Neural progenitor cell (in vitro differentiated cells): ENCODE measurements at regions not wholly inside any gene's neighbourhood (a gene's known extent, or its start where the extent isn't known, plus 50 kb on each side); places are given as distances from the start of the nearest gene placed in this dataset.

Experiments used
- DNase-seq: peaks from one replicate; pipeline ENCODE4 v3.0.0-alpha.2; 2016; ENCODE audit warnings: low spot score
- H2AFZ ChIP-seq: fragments of 200-600 bp; sonication (generic); replicated peaks from 2 replicates; pipeline ENCODE4 v1.6.1; 2016; ENCODE audit warnings: antibody characterized with exemption
- H3F3A ChIP-seq: fragments of 200-600 bp; sonication (generic); 2 replicates; pipeline ENCODE4 v1.6.1; 2016; ENCODE audit warnings: antibody characterized with exemption, low read depth
- H3K27ac ChIP-seq: fragments of 200-600 bp; sonication (generic); 2 replicates; pipeline ENCODE4 v1.5.1; 2016; ENCODE audit warnings: mild to moderate bottlenecking
- H3K27me3 ChIP-seq: fragments of 200-600 bp; sonication (generic); 2 replicates; pipeline ENCODE4 v1.6.1; 2016; ENCODE audit warnings: mild to moderate bottlenecking, moderate library complexity
- H3K36me3 ChIP-seq: fragments of 200-600 bp; sonication (generic); 2 replicates; pipeline ENCODE4 v1.5.1; 2016
- H3K4me1 ChIP-seq: fragments of 200-600 bp; sonication (generic); 2 replicates; pipeline ENCODE4 v1.6.1; 2016; ENCODE audit warnings: mixed run types
- H3K4me2 ChIP-seq: fragments of 200-600 bp; sonication (generic); 2 replicates; pipeline ENCODE4 v1.6.1; 2016
- H3K4me3 ChIP-seq: fragments of 200-600 bp; sonication (generic); 2 replicates; pipeline ENCODE4 v1.5.1; 2016
- H3K79me2 ChIP-seq: fragments of 200-600 bp; sonication (generic); 2 replicates; pipeline ENCODE4 v1.6.1; 2016; ENCODE audit warnings: low read depth
- H3K9ac ChIP-seq: fragments of 200-600 bp; sonication (generic); 2 replicates; pipeline ENCODE4 v1.6.1; 2016
- H3K9me3 ChIP-seq: fragments of 200-600 bp; sonication (generic); 2 replicates; pipeline ENCODE4 v1.5.1; 2016; ENCODE audit warnings: low read depth
- H4K20me1 ChIP-seq: fragments of 200-600 bp; sonication (generic); 2 replicates; pipeline ENCODE4 v1.6.1; 2016; ENCODE audit warnings: low read depth
- H3K27ac Mint-ChIP-seq: 3 replicates; pipeline ENCODE4 v1.8.0; 2021; ENCODE audit warnings: mixed read lengths
- H3K27me3 Mint-ChIP-seq: 2 replicates; pipeline ENCODE4 v1.8.0; 2022; ENCODE audit warnings: low read depth, mild to moderate bottlenecking, inconsistent platforms, moderate library complexity, mixed read lengths; ENCODE audit not compliant: insufficient read depth
- H3K36me3 Mint-ChIP-seq: 3 replicates; pipeline ENCODE4 v1.8.0; 2021; ENCODE audit warnings: mixed read lengths
- H3K4me1 Mint-ChIP-seq: 3 replicates; pipeline ENCODE4 v1.8.0; 2021; ENCODE audit warnings: mixed read lengths
- H3K4me3 Mint-ChIP-seq: 3 replicates; pipeline ENCODE4 v1.8.0; 2021; ENCODE audit warnings: mild to moderate bottlenecking, moderate library complexity, mixed read lengths
- H3K9me3 Mint-ChIP-seq: 3 replicates; pipeline ENCODE4 v1.8.0; 2020; ENCODE audit warnings: mixed read lengths
- CTCF ChIP-seq: fragments of 200-600 bp; sonication (generic); IDR thresholded peaks from 2 replicates; pipeline ENCODE4 v1.5.1; 2017; ENCODE audit warnings: antibody characterized with exemption, mild to moderate bottlenecking
- EZH2 ChIP-seq: fragments of 200-600 bp; sonication (generic); IDR thresholded peaks from 2 replicates; pipeline ENCODE4 v1.6.1; 2017; ENCODE audit warnings: antibody characterized with exemption, mild to moderate bottlenecking, moderate library complexity
- EZH2phosphoT487 ChIP-seq: fragments of 200-600 bp; sonication (generic); IDR thresholded peaks from 2 replicates; pipeline ENCODE4 v1.6.1; 2017; ENCODE audit warnings: antibody characterized with exemption

GRCh38 chr13:43979492-43979891, 99.8 kb downstream of the LACC1 start:
- Histone ChIP-seq H3K27me3 (no peaks in the 10 kb centered on the region), H3K4me2 (no peak overlapping the region), H3K27ac (no peak overlapping the region), H3K4me1 (peaks cover 10% of the 10 kb centered on the region), H3K79me2 (no peaks in the 10 kb centered on the region), H3K4me3 (no peak overlapping the region), H4K20me1 (no peaks in the 10 kb centered on the region), H2AFZ (no peak overlapping the region), H3F3A (no peaks in the 10 kb centered on the region), H3K9ac (no peak overlapping the region), H3K9me3 (no peaks in the 10 kb centered on the region), H3K36me3 (no peaks in the 10 kb centered on the region)
- H3K27me3 Mint-ChIP-seq = peaks cover 2% of the 10 kb centered on the region
- peaks cover 18% of the 10 kb centered on the region for H3K4me1 Mint-ChIP-seq
- H3K9me3 Mint-ChIP-seq = peaks cover 11% of the 10 kb centered on the region
- no peak overlapping the region for H3K27ac Mint-ChIP-seq
- TF ChIP-seq EZH2phosphoT487 (no peak), EZH2 (no peak), CTCF (no peak)
- no peak for DNase-seq
- peaks cover 4% of the 10 kb centered on the region for H3K36me3 Mint-ChIP-seq
- H3K4me3 Mint-ChIP-seq = no peak overlapping the region

GRCh38 chr13:43980587-43980986, 100.9 kb downstream of the LACC1 start:
- H3K4me3 Mint-ChIP-seq = no peak overlapping the region
- H3K27ac ChIP-seq = no peak overlapping the region
- H3K27me3 Mint-ChIP-seq = peaks cover 2% of the 10 kb centered on the region
- H3K4me3 ChIP-seq = no peak overlapping the region
- no peaks in the 10 kb centered on the region for H3K9me3 ChIP-seq
- no peak overlapping the region for H3K4me2 ChIP-seq
- H3K36me3 ChIP-seq = no peaks in the 10 kb centered on the region
- no peak overlapping the region for H3K9ac ChIP-seq
- peaks cover 28% of the 10 kb centered on the region for H3K4me1 Mint-ChIP-seq
- no peak for DNase-seq
- H3K27me3 ChIP-seq = no peaks in the 10 kb centered on the region
- peaks cover 14% of the 10 kb centered on the region for H3K4me1 ChIP-seq
- no peaks in the 10 kb centered on the region for H3K79me2 ChIP-seq
- no peak overlapping the region for H2AFZ ChIP-seq
- no peaks in the 10 kb centered on the region for H3F3A ChIP-seq
- H3K9me3 Mint-ChIP-seq = peaks cover 11% of the 10 kb centered on the region
- no peak overlapping the region for H3K27ac Mint-ChIP-seq
- no peak for TF ChIP-seq CTCF
- TF ChIP-seq EZH2phosphoT487 = no peak
- no peak for TF ChIP-seq EZH2
- no peaks in the 10 kb centered on the region for H4K20me1 ChIP-seq
- H3K36me3 Mint-ChIP-seq = peaks cover 4% of the 10 kb centered on the region

GRCh38 chr13:43981091-43981490, 101.4 kb downstream of the LACC1 start:
- TF ChIP-seq EZH2 (no peak), CTCF (no peak), EZH2phosphoT487 (no peak)
- Histone ChIP-seq H3K4me1 (peaks cover 19% of the 10 kb centered on the region), H3K27ac (no peak overlapping the region), H2AFZ (no peak overlapping the region), H4K20me1 (no peaks in the 10 kb centered on the region), H3K4me3 (no peak overlapping the region), H3K9me3 (no peaks in the 10 kb centered on the region), H3K79me2 (no peaks in the 10 kb centered on the region), H3K4me2 (no peak overlapping the region), H3K27me3 (no peaks in the 10 kb centered on the region), H3F3A (no peaks in the 10 kb centered on the region), H3K9ac (no peak overlapping the region), H3K36me3 (no peaks in the 10 kb centered on the region)
- peaks cover 29% of the 10 kb centered on the region for H3K4me1 Mint-ChIP-seq
- no peak overlapping the region for H3K27ac Mint-ChIP-seq
- peaks cover 9% of the 10 kb centered on the region for H3K9me3 Mint-ChIP-seq
- no peaks in the 10 kb centered on the region for H3K27me3 Mint-ChIP-seq
- peaks cover 3% of the 10 kb centered on the region for H3K36me3 Mint-ChIP-seq
- DNase-seq = peak; percentile 28
- H3K4me3 Mint-ChIP-seq = no peak overlapping the region
